Heart left ventricle (tissue), 13 donors: ENCODE measurements at regions not wholly inside any gene's neighbourhood (a gene's known extent, or its start where the extent isn't known, plus 50 kb on each side); places are given as distances from the start of the nearest gene placed in this dataset.

ENCODE experiments used
- POLR2A ChIP-seq, 2 donors: fragments of 450-650 bp; IDR thresholded peaks; one replicate each; pipeline ENCODE4 v1.6.1; 2017; ENCODE audit warnings: antibody characterized with exemption in 2 of 2, mild to moderate bottlenecking in 2 of 2, moderate library complexity in 2 of 2
- TF ChIP-seq, protein P1 (sequence below), 12 donors: fragments of 200-600 bp; sonication (generic) in 4 of 12; IDR thresholded peaks; one replicate each; pipeline versions ENCODE4 v1.5.0 to v1.8.0; 2018 to 2022; ENCODE audit warnings: antibody characterized with exemption in 12 of 12, mild to moderate bottlenecking in 5 of 12
- donor health status: ischemic (EF 13 %, LVEDD 7.1; RV severe dilation, severe dysfunction).
- donor health status: DM: no; HTN: yes; CAD: no.
- donor health status: DM: no; HTN: no; CAD: no.
- donor health status: ischemic (EF 25% LVEDD 6.9; RV normal size, moderate dysfunction).
- donor health status: ischemic (EF 25% LVEDD 5.7; RV mildly dilated, moderate dysfunction).
- donor health status: ischemic (EF 35%, LVEDD 5.7; RV mildly dilated, moderate dysfunction).
- donor health status: nonischemic (EF 11% LVEDD 7.7; RV severe dilation, severe dysfunction).
- donor health status: DM: yes; HTN: yes; CAD: no.
- donor health status: PGD.
- donor health status: ischemic (EF 29% LVEDD 5.4; RV normal size, mild dysfunction).
- donor health status: nonischemic (EF 23%, LVEDD 6.1; RV moderate dilation, normal function).

DNA sequence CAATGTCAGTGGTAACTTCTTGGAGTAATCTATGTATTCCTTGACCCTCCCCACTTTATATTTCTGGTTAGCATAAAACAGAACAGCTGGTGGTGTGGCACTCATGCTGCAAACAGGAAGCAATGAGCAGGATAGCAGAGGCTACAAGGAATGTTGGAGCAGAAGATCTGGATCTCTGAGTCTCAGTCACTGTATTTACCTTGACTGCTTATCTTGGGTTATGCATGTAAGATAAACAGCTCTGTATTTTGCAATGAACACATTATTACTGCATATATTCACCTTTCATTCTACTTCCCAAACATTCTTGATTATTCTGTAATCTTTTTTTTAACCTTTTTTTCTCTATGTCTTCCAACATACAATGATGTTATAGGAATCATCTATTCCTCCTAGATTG, 977.9 kb upstream of the CNTNAP5 start:
- TF ChIP-seq, protein P1, sequence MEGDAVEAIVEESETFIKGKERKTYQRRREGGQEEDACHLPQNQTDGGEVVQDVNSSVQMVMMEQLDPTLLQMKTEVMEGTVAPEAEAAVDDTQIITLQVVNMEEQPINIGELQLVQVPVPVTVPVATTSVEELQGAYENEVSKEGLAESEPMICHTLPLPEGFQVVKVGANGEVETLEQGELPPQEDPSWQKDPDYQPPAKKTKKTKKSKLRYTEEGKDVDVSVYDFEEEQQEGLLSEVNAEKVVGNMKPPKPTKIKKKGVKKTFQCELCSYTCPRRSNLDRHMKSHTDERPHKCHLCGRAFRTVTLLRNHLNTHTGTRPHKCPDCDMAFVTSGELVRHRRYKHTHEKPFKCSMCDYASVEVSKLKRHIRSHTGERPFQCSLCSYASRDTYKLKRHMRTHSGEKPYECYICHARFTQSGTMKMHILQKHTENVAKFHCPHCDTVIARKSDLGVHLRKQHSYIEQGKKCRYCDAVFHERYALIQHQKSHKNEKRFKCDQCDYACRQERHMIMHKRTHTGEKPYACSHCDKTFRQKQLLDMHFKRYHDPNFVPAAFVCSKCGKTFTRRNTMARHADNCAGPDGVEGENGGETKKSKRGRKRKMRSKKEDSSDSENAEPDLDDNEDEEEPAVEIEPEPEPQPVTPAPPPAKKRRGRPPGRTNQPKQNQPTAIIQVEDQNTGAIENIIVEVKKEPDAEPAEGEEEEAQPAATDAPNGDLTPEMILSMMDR (IDR thresholded peaks at IDR 0.05): no peak
- TF ChIP-seq POLR2A (IDR thresholded peaks at IDR 0.05): no peak
